NCI-H146 (cell line): ENCODE measurements at regions not wholly inside any gene's neighbourhood (a gene's known extent, or its start where the extent isn't known, plus 50 kb on each side); places are given as distances from the start of the nearest gene placed in this dataset.

Experiments
- DNase-seq: peaks from one replicate; lab custom pipeline; 2025; lab: John Stamatoyannopoulos, UW

DNA sequence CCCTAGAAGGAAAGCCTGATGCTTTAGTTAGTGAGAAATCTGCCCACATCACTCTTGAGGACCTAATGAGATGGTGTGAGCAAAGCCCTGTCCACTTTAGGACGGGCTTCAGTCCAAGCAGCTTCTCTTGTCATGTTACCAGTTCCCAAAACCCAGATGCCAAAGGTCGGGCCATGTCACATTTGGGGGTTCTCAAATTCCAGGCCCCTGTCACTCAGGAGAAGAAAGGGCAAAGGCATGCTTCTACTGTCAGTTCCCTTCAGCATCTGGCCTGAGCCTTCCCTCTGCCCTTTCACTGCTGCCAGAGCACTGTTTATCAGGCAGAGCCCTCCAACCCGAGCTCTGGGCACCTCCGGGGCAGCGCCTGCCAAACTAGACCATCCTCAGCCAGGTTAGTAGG lies 556.0 kb downstream of the BNC2 start:
- no peak for DNase-seq

GRCh38 chr9:16315720-16316119 lies 554.8 kb downstream of the BNC2 start:
- DNase-seq = no peak

DNA sequence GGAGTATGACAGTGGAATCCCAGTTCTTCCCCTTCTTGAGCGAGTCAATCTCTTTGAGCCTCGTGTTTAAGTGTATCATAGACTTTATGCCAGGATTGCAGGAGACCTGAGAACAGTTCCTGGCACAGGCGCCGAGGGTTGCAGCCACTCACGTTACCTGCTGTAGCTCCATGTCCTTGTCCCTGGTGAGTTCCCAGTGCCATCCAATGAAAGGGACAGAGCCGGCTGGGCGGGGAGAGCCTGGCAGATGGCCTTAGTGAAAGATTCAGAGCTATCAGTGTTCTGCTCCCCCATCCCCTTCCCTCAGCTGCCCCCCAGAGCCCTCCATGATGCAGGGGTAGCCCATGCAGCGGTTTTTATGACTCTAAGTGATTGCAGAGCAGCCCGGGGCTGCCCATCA lies 554.0 kb downstream of the BNC2 start:
- no peak for DNase-seq

GRCh38 chr9:16316911-16317817 lies 553.3 kb downstream of the BNC2 start:
- no peak for DNase-seq

GRCh38 chr9:16318516-16319060 lies 551.9 kb downstream of the BNC2 start:
- no peak for DNase-seq

- no peak for DNase-seq
These were observed 550.8 kb downstream of the BNC2 start for GRCh38 chr9:16319646-16320045.

- no peak for DNase-seq
These were observed 550.0 kb downstream of the BNC2 start for GRCh38 chr9:16320338-16320902.

- no peak for DNase-seq
These were observed 548.9 kb downstream of the BNC2 start for GRCh38 chr9:16321461-16322119.

- no peak for DNase-seq
These were observed 547.6 kb downstream of the BNC2 start for GRCh38 chr9:16322849-16323248.

- no peak for DNase-seq
These were observed 544.5 kb downstream of the BNC2 start for GRCh38 chr9:16325966-16326365.

- no peak for DNase-seq
These were observed 542.1 kb downstream of the BNC2 start for GRCh38 chr9:16328349-16328748.

- DNase-seq = no peak
These were observed 540.8 kb downstream of the BNC2 start for GRCh38 chr9:16329671-16330113.

DNA sequence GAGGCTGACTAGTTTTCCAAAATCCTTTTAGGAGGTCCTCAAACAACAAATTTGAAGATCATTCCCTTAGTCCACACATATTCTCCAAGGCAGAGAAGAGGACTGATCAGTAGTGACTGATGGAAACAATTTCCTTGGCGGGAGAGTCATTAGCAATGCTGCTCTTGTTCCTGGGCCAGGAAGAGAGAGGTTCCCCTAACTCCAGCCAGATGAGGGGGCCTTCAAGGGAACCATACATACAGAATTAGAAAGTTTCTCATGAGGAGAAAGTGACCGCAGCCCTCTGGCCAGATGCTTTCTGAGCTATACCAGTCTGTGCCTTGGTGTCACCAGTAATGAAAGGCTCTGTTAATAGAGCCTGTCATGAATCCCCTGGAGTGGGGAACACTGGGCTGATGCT lies 539.4 kb downstream of the BNC2 start:
- DNase-seq = no peak

DNA sequence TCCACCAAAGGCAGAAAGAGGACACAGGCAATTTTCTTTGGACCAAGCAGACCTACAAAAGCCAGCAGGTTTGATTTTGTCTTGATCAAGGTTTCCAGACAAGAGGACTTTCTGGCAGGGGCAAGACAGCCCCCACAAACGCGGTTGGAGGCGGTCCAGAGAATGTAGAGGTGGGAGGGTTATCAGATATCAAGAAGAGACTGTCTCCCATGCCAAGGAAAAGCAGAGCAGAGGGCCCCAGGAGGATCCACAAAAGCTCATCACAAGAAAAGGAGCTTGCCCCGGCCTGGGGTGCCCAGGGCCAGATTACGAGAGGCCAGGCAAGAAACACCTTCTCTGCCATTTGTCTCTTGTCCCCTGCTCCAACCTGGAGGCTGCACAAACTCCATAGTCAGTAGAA lies 538.9 kb downstream of the BNC2 start:
- DNase-seq = no peak

- DNase-seq = no peak
These were observed 536.8 kb downstream of the BNC2 start for GRCh38 chr9:16333691-16334090.

- DNase-seq = no peak
These were observed 534.5 kb downstream of the BNC2 start for GRCh38 chr9:16335788-16336580.

DNA sequence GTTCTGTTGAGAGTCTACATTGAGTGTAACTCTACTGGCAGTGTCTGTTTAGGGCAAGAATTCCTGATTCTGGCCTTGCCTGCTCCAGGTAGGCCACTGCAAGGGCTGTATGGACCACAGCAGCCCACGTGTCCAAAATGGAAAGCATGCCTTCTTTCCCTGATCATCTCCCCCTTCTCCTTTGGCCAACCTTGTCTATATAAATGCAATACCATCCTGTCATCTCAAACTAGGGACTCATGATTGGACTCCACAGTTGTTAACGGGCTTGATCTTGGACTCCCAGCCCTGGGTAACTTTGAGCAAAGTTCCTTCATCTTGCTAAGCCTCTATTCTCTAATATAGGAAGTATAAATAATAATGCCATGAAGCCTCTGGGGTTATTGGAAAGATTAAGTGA lies 533.6 kb downstream of the BNC2 start:
- no peak for DNase-seq

DNA sequence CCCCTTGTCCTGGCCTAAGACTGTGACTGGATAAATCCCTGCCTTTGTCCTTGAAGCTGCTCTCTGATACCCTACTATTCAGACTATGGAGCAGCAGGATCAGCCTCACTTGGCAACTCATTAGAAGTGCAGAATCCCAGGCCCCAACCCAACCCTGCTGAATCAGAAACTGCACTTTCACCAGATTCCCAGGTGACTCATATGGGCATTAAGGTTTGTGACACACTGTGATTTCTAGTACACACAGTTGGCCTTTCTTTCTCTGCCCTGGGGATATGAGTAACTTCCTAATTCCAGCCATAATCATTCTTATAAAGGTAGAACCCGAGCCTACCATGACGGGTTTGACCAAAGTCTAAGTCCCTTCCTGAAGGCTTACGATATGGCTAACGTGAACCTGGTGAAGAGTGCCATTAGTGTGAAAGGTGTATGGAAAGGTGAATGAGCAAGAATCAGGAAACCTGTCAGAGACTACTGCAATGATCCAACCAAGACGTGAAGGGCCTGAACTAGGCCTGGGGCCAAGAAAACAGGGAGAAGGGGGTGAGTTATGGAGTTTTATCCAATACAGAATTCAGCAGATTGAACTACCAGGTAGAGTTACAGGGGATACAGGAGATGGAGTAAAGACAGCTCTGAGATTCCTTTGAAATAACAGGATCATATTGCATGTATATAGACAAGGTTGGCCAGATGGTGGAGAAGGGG lies 533.0 kb downstream of the BNC2 start:
- no peak for DNase-seq

DNA sequence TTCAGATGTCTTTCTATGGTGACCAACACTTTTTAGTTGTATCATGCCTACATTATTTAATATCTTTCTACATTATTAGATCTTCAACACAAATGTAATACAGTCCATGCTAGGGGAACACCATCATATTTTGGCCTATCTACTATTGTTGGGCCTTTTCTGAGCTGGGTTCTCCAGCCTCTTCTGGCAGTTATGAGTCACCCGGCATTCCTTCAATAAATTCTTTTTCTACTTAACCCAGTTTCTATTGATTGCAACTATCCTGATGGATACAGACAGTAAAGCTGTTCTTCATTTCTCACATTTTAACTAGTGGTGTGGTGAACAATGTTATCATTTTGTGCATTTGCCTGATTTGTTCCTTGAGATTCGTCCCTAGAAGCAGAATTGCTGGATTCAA lies 529.3 kb downstream of the BNC2 start:
- DNase-seq = no peak

- DNase-seq = no peak
These were observed 528.0 kb downstream of the BNC2 start for GRCh38 chr9:16342246-16343020.
